WTC11 (cell line): ENCODE measurements at regions not wholly inside any gene's neighbourhood (a gene's known extent, or its start where the extent isn't known, plus 50 kb on each side); places are given as distances from the start of the nearest gene placed in this dataset.

Experiments used
- ATAC-seq: fragments of 200-7000 bp; cut with Tn5 transposase; 2 replicates; pipeline ENCODE4 v1.10.0; 2021; ENCODE audit warnings: mild to moderate bottlenecking, moderate library complexity
- CTCF ChIA-PET: fragments of 300-600 bp; sonication (Branson Sonifier 250); formaldehyde crosslinking; loops from one replicate; lab custom pipeline; 2021; ENCODE audit warnings: antibody characterized with exemption; lab: Charles Lee
- POLR2A ChIA-PET: fragments of 350-600 bp; sonication (Branson Sonifier 250); formaldehyde crosslinking; loops from one replicate; lab custom pipeline; 2021; ENCODE audit warnings: antibody characterized with exemption; lab: Charles Lee
- DNase-seq: peaks from one replicate; pipeline ENCODE4 v3.0.0; 2021; ENCODE audit warnings: low spot score
- H3K27ac Mint-ChIP-seq: 2 replicates; pipeline ENCODE4 v1.8.0; 2021; ENCODE audit warnings: mixed read lengths
- H3K27me3 Mint-ChIP-seq: 2 replicates; pipeline ENCODE4 v1.8.0; 2021; ENCODE audit warnings: low read depth, mild to moderate bottlenecking, moderate library complexity, mixed read lengths
- H3K36me3 Mint-ChIP-seq: 2 replicates; pipeline ENCODE4 v1.8.0; 2021; ENCODE audit warnings: mixed read lengths
- H3K4me1 Mint-ChIP-seq: 2 replicates; pipeline ENCODE4 v1.8.0; 2022; ENCODE audit warnings: mixed read lengths
- H3K4me3 Mint-ChIP-seq: 2 replicates; pipeline ENCODE4 v1.8.0; 2021; ENCODE audit warnings: mild to moderate bottlenecking, moderate library complexity, mixed read lengths
- H3K9me3 Mint-ChIP-seq: 2 replicates; pipeline ENCODE4 v1.8.0; 2021; ENCODE audit warnings: mixed read lengths
- ATF1 ChIP-seq: sonication (generic); formaldehyde crosslinking; IDR thresholded peaks from 2 replicates; pipeline ENCODE4 v1.8.1; 2023; ENCODE audit warnings: mild to moderate bottlenecking, moderate library complexity, missing genetic modification reagents
- CREB1 ChIP-seq: sonication (generic); formaldehyde crosslinking; IDR thresholded peaks from 2 replicates; pipeline ENCODE4 v1.8.0; 2023; ENCODE audit warnings: mild to moderate bottlenecking, missing genetic modification reagents
- E2F1 ChIP-seq: sonication (generic); formaldehyde crosslinking; IDR thresholded peaks from 2 replicates; pipeline ENCODE4 v1.8.0; 2022; ENCODE audit warnings: mild to moderate bottlenecking, missing genetic modification reagents
- ETV6 ChIP-seq: sonication (generic); formaldehyde crosslinking; IDR thresholded peaks from 2 replicates; pipeline ENCODE4 v1.8.1; 2022; ENCODE audit warnings: mild to moderate bottlenecking, missing genetic modification reagents
- PRRX2 ChIP-seq: fragments of 250-450 bp; sonication (Bioruptor Pico); IDR thresholded peaks from 2 replicates; pipeline ENCODE4 v1.8.0; 2021; ENCODE audit warnings: mild to moderate bottlenecking
- RORB ChIP-seq: fragments of 250-450 bp; sonication (Bioruptor Pico); IDR thresholded peaks from 2 replicates; pipeline ENCODE4 v1.9.0; 2021; ENCODE audit warnings: mild to moderate bottlenecking
- SMAD3 ChIP-seq: sonication (generic); formaldehyde crosslinking; IDR thresholded peaks from 2 replicates; pipeline ENCODE4 v1.8.0; 2022; ENCODE audit warnings: missing genetic modification reagents, mild to moderate bottlenecking, borderline replicate concordance
- TP53 ChIP-seq: sonication (generic); formaldehyde crosslinking; IDR thresholded peaks from 2 replicates; pipeline ENCODE4 v1.8.1; 2023; ENCODE audit warnings: mild to moderate bottlenecking, missing genetic modification reagents
- ZNF281 ChIP-seq: sonication (generic); formaldehyde crosslinking; IDR thresholded peaks from 2 replicates; pipeline ENCODE4 v1.8.0; 2023; ENCODE audit warnings: mild to moderate bottlenecking, missing genetic modification reagents
- ZNF317 ChIP-seq: sonication (generic); formaldehyde crosslinking; IDR thresholded peaks from 2 replicates; pipeline ENCODE4 v1.8.1; 2023; ENCODE audit warnings: low read depth, mild to moderate bottlenecking, moderate library complexity, missing genetic modification reagents, borderline replicate concordance
- TF ChIP-seq, protein P1 (sequence below): fragments of 200-600 bp; IDR thresholded peaks from 2 replicates; pipeline ENCODE4 v1.8.0; 2022; ENCODE audit warnings: antibody characterized with exemption
- TF ChIP-seq, protein P2 (sequence below): sonication (generic); formaldehyde crosslinking; IDR thresholded peaks from 2 replicates; pipeline ENCODE4 v1.8.0; 2022; ENCODE audit warnings: mild to moderate bottlenecking, missing genetic modification reagents
- TF ChIP-seq, protein P3 (sequence below): sonication (generic); formaldehyde crosslinking; IDR thresholded peaks from 2 replicates; pipeline ENCODE4 v1.8.1; 2023; ENCODE audit warnings: mild to moderate bottlenecking, missing genetic modification reagents
- TF ChIP-seq, protein P4 (sequence below): sonication (generic); formaldehyde crosslinking; IDR thresholded peaks from 2 replicates; pipeline ENCODE4 v1.8.1; 2022; ENCODE audit warnings: mild to moderate bottlenecking, moderate library complexity, missing genetic modification reagents

- Mint-ChIP-seq H3K4me3 (no peak overlapping the region), H3K4me1 (0 out of 2 replicates have a peak, but pooled peaks cover 3% of the 10 kb centered on the region)
- POLR2A ChIA-PET = no interaction called here
Observed at GRCh38 chr10:43864656-43865055, 216.0 kb upstream of the ZNF32 start.

More at GRCh38 chr10:43864656-43865055, 216.0 kb upstream of the ZNF32 start:
- 0 out of 2 replicates have a peak, but pooled peaks cover 3% of the 10 kb centered on the region for H3K9me3 Mint-ChIP-seq
- no peak overlapping the region for H3K27ac Mint-ChIP-seq
- H3K36me3 Mint-ChIP-seq = no peaks in the 10 kb centered on the region
- DNase-seq (no peak), ATAC-seq (no peak)
- TF ChIP-seq E2F1 (no peak), ZNF281 (no peak), ETV6 (no peak), RORB (CRISPR knock-in tag) (no peak), TP53 (CRISPR knock-in tag) (no peak), SMAD3 (CRISPR knock-in tag) (no peak), CREB1 (CRISPR knock-in tag) (no peak), ATF1 (CRISPR knock-in tag) (no peak), ZNF317 (CRISPR knock-in tag) (no peak), PRRX2 (CRISPR knock-in tag) (no peak)
- TF ChIP-seq, protein P1, sequence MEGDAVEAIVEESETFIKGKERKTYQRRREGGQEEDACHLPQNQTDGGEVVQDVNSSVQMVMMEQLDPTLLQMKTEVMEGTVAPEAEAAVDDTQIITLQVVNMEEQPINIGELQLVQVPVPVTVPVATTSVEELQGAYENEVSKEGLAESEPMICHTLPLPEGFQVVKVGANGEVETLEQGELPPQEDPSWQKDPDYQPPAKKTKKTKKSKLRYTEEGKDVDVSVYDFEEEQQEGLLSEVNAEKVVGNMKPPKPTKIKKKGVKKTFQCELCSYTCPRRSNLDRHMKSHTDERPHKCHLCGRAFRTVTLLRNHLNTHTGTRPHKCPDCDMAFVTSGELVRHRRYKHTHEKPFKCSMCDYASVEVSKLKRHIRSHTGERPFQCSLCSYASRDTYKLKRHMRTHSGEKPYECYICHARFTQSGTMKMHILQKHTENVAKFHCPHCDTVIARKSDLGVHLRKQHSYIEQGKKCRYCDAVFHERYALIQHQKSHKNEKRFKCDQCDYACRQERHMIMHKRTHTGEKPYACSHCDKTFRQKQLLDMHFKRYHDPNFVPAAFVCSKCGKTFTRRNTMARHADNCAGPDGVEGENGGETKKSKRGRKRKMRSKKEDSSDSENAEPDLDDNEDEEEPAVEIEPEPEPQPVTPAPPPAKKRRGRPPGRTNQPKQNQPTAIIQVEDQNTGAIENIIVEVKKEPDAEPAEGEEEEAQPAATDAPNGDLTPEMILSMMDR = no peak
- TF ChIP-seq, protein P2, sequence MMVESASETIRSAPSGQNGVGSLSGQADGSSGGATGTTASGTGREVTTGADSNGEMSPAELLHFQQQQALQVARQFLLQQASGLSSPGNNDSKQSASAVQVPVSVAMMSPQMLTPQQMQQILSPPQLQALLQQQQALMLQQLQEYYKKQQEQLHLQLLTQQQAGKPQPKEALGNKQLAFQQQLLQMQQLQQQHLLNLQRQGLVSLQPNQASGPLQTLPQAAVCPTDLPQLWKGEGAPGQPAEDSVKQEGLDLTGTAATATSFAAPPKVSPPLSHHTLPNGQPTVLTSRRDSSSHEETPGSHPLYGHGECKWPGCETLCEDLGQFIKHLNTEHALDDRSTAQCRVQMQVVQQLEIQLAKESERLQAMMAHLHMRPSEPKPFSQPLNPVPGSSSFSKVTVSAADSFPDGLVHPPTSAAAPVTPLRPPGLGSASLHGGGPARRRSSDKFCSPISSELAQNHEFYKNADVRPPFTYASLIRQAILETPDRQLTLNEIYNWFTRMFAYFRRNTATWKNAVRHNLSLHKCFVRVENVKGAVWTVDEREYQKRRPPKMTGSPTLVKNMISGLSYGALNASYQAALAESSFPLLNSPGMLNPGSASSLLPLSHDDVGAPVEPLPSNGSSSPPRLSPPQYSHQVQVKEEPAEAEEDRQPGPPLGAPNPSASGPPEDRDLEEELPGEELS (CRISPR knock-in tag) = no peak
- TF ChIP-seq, protein P3, sequence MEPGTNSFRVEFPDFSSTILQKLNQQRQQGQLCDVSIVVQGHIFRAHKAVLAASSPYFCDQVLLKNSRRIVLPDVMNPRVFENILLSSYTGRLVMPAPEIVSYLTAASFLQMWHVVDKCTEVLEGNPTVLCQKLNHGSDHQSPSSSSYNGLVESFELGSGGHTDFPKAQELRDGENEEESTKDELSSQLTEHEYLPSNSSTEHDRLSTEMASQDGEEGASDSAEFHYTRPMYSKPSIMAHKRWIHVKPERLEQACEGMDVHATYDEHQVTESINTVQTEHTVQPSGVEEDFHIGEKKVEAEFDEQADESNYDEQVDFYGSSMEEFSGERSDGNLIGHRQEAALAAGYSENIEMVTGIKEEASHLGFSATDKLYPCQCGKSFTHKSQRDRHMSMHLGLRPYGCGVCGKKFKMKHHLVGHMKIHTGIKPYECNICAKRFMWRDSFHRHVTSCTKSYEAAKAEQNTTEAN = no peak
- TF ChIP-seq, protein P4, sequence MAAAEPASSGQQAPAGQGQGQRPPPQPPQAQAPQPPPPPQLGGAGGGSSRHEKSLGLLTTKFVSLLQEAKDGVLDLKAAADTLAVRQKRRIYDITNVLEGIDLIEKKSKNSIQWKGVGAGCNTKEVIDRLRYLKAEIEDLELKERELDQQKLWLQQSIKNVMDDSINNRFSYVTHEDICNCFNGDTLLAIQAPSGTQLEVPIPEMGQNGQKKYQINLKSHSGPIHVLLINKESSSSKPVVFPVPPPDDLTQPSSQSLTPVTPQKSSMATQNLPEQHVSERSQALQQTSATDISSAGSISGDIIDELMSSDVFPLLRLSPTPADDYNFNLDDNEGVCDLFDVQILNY (CRISPR knock-in tag) = no peak
- H3K27me3 Mint-ChIP-seq = no peaks in the 10 kb centered on the region
- CTCF ChIA-PET = interaction anchor here (1.4 kb wide), 1 partner anchor 174 kb away, joined by 4 read pairs; no protein-coding TSS in a partner anchor
